ENCODE measurements at regions not wholly inside any gene's neighbourhood (a gene's known extent, or its start where the extent isn't known, plus 50 kb on each side); places are given as distances from the start of the nearest gene placed in this dataset.
A peak's percentile ranks its signal among the peaks of the same experiment; 100 is the strongest.

DNA sequence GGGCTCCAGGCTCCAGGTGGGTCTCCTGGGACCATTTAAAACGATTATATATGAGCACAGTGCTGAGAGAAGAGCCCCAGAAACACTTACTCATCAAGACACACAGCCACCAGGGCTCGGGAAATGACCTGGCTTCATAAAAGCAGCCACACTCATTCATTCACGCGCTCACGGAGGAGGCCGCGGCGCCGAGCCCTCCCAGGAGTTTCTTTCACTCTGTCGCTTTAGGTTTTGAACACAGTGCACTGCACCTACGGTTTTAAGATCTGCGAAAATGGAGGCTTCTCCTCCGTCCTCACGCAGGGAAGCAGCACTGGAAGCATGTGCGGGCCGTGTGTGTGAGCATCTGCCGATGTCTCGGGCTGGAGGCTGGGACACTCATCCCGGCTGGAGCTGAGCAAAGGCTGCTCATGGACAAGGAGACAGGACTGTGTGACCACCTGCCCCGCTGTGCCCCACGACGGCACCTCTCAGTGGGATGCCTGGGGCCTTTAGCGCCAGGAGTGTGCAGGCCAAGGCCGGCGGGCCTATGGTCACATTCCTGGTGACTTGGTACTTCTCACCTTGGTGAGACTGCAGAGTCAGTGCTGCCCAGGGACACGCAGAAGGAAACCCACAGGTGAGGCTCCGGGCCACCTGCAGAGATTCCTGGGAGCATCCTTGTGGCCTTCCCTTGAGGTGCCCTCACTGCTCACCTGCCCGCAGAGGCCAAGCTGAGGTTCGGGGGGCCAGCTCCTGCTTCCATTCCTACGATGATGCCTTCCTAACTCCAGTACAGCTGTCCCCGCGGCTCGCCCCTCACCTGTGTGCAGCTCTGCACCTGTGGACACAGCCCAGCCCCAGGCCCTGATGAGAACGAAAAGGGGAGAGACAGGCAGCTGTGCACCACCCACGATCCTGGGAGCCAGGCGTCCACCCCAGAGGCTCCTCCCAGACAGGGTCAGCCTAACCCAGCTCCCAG, 872.0 kb downstream of the BRD1 start:
- peak; percentile 49 for DNase-seq

DNA sequence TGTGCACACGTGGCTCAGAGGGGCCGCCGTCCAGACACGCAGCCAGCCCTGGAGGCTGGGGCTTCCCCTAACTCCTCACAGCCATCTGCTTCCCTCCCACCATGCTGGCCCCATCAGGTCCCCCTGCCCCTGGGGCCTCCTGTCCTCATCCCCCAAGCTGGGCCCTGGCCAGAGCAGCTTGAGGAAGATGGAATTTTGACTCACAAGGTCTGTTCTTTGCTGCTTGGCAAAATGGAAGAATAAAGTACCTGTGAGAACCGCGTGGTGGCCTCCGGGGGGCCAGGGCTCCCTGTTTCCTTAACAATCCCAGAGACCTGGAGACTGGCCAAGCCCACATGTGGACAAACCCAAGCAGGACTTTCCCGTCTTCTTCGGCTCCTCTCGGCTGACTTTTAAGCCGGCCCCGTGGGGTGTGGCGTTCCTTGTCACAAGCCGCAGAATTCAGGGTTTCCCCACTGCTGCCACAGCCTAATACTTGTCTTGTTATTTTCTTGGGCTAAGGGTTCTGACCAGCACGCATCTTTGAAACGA, 872.8 kb downstream of the BRD1 start:
- no peak for DNase-seq

DNA sequence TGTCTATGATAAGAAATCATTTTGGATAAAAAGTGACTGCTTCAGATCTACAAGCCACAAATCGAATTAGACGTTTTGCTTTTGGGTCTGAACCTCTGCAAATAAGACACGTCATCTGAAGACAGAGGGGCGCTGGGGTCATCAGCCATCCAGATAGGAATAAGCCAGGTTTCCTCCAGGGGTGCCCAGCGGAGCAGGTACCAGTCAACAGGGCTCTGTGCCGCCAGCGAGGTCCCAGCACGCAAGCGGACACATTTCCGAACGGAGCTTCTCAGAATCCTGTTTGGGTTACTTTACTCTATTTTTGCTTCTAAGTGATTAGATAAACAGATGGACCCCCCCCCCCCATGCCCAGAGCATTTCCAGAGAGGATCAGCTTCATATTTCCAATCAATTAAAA, 873.8 kb downstream of the BRD1 start:
- no peak for DNase-seq

DNA sequence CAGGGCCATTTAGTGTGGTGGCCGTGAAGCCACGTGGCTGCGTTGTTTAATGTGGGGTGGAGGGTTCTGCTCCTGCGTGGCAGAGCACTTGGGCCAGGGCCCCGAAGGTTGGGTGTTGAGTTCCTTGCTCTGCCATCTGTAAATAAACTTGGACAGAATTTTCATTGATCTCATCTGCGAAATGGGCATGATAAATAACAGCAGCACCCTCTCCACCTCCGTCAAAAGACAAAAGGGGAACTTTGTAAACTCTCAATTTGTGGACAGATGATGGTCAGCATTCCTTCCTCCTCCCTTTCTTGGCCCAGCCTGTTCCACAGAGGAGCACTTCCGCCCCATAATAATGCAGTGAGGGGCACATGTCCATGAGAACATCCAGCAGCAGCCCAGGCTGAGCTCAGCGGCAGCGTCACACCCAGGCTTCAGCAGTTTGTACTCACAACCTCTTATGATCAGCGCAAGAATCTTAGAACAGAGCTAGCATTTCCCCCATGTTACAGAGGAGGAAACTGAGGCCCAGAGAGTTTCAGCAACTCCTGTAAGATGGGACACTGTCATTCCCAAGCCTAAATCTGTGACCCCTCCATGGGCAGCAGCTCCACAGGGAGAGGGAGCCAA, 874.5 kb downstream of the BRD1 start:
- DNase-seq = no peak

DNA sequence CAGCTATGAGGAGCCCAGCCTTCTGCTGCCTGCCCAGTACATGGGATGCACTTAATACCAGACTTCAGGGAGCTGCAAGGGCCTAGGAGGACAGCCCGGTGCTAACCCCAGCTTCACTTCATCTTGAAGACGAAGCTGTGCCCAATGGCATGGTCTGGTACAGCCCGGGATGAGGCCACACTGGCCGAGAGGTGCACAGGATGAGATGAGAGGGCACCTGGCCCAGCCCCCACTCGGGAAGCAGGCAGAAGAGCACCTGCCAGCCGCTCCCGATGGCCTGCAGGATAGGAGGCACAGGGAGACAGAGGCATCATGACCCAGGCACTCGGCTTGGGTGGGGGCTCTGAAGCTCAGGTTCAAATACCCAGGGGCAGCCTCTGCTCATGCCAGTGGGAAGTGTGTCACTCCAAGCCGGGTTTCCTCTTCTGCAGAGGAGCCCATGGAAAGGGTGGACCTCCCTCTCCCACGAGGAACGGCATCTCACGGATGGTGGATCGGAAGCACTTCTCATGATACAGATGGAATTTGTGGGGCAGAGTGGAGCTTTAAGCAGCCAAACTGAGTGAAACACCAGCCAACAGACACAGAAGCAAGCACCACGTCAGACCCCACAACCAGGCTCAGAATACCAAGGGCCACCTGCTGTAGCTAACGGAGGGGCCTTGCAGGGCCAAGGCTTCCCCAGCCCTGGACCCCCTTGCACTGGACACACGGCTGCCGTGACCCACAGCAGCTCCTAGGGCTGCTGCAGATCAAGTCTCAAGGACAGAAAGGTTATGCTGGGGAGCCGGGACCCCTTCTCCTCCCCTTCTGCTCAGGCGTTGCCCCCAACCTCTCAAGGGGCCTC, 875.2 kb downstream of the BRD1 start:
- DNase-seq = peak; percentile 37

DNA sequence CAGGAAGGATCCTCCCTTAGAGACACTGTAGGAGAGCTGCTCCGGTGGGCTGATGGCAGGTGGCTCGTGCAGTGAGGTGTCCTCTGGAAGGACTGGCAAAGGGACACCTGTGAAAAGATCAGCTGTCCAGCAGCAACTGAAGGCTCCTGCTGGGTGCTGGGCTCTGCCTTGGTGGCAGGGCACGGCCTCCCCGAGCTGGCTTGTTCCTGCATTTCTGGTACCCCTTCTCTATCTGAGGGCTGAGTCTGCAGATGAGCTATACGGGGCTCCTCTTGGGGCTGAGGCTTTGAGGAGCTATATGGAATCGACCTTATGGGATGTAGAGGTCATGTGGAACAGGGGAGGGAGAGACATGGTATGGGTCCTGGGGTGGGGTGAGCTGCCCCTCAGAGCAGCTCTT, 875.8 kb downstream of the BRD1 start:
- DNase-seq = peak; percentile 32

DNA sequence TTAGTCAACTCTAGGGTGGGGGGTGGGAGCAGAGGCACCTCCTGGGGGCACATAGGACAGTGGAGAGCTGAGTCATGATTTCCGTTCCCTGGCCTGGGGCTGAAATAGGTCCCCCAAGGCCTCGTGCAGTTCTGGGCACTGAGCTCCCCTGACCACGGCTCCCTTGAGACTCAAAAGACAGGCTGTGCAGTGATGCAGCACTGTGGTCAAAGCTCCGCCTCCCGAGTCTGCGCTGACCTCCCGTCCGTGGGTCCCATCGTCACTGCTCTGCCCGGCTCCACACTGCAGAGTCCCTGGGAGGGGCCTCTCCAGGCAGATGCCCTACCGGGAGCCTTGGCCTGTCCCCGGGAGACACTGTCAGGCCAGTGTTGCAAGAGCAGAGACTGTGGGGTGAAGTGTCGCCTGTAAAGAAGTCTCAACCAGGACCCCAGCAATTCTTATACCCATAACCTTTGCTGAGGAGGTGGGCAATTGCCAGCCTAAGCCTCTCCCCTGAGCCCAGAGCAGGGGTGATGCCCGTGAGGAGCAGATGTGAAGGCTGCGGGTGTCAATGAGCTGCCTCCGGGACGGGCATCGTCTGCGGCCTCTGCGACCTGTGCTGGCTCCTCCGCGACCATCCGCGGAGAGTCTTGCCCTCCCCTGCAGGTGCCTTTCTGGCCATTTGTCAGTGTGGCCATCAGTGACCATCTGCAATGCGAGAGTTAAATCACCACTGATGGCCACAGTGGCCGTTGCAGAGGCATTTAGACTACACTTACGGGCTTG, 877.3 kb downstream of the BRD1 start:
- DNase-seq = peak; percentile 41

DNA sequence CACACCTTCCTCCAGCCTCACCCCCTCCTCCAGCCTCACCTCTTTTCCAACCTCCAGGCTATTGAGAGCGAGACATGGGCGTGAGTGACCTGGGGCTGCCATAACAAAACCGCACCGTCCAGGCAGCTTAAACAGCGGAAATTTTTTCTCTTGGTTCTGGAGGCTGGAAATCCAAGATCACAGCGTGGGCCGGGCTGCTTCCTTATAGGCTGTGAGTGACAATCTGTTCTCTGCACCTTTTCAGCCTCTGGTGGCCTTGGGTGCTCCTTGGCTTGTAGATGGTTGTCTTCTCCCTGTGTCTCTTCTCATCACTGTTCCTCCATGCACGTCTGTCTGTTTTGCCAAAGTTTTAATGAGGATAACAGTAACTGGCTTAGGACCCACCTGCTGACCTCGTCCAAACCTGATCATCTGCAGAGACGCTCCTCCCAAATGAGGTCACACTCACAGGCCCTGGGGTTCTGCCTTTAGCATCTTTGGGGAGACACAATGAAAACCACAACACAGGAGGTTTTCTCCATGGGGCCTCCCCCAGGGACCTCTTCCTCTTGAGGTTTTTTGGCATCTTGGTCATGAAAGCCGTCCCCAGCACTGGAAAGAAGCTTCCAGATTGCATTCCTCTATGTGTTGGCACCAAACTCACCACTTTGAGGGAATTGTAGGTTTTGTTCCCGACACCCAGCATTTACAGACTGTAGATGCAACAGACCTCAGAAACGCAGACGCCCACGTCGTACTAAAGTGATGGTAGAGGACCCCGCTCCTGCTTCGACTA, 878.1 kb downstream of the BRD1 start:
- no peak for DNase-seq

DNA sequence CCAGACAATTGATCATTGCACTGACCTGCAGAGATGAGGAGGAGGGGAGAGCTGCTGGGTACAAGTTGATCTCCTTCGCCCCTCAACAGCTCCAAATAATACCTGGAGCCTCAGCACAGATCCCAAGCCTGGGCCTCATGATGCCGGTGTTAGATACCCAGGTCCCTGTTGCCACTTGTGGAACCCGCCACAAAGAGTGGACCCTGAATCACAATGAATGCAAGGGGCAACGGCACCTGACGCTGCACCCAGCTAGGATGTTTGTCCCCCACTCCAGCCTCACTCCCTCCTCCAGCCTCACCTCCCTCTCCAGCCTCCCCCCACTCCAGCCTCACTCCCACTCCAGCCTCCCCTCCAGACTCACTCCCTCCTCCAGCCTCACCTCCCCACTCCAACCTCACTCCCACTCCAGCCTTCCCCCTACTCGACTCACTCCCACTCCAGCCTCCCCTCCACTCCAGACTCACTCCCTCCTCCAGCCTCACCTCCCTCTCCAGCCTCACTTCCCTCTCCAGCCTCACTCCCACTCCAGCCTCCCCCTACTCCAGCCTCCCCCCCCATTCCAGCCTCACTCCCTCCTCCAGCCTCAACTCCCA, 879.0 kb downstream of the BRD1 start:
- no peak for DNase-seq

DNA sequence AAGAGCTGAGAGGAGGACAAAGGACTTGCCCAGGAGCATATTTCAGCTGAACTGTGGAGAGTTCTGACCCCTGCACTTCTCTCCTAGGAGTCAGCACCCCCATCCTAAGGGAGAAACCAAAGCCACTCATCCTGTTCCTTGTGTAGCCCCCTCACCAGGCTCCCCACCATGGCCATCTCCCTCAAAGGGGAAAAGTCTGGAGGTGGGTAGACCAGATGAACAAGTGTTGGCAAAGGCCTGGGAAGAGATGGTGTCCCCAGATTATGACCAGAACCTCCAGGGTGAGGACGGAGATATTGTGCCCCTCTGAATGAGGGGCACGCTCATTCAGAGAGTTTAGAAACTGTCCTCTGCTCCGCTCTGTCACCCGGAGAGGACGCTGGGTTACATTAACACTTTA, 880.0 kb downstream of the BRD1 start:
- peak; percentile 37 for DNase-seq

DNA sequence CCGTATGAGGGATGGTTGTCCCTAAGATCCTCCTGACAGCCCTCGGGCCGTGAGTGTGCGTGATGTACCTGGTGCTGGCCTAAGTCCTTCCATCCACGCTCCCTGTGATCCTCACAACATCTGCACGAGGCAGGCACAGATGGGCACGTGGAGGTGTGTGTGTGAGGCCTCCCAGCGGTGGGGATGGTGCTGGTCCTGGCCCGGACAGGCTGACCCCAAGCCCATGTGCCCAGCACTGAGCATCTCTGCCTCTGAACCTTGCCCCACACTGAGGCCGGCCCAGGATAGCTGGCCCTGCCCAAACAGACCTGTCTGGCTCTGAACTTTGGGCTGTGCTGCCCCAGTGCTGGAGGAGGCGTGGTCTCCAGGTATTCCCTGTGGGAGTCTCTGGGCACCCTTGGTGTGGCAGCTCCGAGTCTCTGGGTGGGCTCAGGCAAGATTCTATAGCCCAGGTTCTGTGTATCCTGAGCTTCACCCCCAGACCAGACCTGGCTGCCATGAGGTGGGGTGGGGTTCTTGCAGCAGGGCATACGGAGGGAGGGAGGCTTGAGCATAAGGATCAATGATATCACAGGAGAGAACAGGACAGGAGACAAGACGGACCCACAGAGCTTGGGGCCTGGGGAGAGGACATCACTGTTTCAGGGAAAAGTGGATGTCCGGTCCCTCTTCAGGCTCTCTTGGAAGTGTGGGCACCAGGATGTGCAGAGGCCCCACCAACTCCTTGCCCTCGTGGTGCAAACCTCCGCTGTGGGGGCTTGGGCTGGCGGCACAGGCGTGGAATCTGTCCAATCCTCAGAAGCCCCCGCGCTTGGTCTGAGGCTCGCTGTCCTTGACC, 881.8 kb downstream of the BRD1 start:
- DNase-seq = peak; percentile 40

DNA sequence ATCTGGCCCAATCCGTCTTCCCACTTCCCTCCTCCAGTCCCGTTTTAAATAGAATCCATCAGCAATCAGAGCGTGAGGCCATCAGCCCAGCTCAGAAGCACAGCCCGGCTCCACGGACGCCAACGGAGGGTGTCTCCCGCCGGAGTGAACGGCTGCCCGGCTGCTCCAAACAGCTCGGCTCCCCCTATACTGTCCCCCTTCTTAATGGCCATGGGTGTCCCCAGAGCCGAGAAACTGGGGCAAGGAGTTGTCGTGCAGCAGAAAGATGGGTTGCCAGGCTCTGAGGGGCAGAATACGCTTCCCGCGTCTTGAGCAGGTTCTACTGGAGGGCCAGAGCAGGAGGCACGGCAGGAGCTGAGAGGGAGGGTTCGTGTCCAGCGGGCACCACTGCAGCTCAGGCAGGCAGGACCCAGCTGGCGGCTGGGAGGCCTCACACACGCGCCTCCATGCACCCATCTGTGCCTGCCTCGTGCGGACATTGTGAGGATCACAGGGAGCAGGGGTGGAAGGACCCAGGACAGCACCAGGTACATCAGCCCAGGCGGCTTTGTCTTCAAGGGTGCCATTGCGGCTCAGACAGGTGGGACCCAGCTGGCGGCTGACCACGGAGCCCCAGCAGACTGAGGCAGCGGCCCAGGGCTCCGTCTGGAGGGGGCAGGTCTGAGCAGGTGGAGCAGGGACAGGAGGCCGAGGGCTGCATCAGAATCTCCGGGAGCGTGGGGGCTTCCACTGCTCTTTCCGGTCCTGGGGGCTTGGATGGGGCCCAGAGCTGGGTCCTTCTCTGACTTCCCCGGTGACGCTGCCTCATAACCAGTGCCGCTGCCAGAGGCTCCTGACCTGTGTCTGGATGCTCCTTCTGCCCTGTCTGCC, 882.7 kb downstream of the BRD1 start:
- DNase-seq = peak; percentile 47

DNA sequence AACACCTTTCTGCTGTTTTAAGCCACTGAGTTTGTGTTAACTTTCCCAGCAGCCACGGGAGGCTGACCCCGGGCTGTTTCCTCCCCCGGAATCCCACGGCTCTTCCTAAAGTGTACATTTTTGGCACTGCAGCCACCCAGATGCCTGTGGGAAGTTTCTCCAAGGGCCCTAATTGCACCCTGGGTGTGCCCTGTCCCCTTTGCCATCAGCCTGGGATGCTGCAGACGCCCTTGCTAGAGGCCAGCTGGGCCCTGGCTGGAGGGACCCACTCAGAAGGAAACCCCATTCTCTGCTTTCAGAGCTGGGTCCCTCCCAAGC, 883.3 kb downstream of the BRD1 start:
- no peak for DNase-seq

DNA sequence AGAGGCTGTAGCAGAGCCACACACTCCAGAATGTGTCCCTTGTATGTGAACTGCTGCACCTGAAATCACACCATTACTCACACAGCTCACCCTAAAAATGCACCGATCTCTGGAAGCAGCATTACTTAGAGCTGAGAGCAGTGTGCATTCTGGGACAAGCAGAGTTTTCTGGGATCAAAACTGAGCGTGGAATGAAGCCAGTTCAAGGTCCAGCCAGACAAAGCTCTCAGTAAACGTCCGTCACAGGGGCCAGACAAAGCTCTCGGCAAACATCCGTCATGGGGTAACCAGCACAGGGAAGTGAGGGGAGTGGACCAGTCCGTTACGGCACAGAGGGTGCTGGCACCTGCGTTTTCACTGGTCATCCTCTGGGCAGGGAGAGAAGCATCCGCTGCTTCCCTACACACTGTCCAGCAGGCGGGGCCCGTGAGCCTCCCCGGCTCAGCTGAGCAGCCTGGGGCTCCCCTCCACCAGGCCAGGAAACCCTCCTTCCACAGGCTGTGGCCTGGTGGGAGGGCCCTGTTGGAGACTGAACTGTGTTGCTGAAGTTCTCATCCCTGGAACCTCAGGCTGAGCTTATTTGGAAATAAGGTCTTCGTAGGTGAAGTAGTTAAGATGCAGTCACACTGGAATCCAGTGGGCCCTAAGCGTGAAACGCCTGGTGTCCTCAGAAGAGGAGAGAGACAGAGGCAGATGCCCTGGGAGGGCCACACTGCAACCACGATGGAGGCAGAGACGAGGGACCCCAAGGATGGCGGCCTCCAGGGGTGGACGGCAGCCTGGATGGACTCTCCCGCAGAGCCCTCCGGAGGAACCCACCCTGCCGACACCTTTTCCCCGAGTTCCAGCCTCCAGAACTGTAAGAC, 883.9 kb downstream of the BRD1 start:
- peak; percentile 53 for DNase-seq

DNA sequence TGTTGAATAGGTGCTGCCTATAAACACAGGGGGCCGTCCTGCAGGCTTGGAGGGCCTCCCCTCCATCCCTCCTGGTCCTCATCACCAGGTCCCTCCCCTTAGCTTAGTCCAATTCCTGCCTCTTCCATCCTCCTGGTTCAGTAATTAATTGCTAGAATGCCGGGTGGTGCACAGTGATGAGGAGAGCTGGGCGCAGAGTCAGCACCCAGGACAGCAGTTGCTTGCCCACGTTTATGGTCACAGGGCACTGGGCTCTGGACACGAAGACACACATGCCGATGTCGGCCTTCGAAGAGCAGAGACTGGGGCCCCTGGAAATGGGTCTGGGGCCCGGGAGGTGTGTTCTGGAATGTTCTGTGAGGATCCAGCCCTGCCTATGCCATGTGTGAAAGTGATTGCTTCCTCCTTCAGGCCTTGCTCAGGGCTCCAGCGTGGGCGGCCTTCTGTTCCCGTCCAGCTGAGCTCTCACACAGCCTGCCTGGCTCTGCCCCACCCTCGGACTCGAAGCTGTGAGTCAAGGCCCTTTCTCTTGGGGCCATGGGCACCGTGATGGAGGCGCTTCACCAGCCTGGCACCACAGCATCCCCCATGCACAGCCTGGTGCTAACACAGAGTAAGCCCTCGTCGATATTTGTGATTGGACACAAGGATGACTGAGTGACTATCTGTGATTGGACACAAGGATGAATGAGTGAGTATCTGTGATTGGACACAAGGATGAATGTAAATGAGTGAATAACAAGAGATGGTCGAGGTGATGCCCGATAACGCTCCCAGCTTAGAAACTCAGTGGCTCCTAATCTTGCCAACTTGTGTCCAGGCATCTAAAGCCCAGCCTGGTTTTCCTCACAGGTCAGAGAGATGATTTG, 884.7 kb downstream of the BRD1 start:
- DNase-seq = peak; percentile 40

DNA sequence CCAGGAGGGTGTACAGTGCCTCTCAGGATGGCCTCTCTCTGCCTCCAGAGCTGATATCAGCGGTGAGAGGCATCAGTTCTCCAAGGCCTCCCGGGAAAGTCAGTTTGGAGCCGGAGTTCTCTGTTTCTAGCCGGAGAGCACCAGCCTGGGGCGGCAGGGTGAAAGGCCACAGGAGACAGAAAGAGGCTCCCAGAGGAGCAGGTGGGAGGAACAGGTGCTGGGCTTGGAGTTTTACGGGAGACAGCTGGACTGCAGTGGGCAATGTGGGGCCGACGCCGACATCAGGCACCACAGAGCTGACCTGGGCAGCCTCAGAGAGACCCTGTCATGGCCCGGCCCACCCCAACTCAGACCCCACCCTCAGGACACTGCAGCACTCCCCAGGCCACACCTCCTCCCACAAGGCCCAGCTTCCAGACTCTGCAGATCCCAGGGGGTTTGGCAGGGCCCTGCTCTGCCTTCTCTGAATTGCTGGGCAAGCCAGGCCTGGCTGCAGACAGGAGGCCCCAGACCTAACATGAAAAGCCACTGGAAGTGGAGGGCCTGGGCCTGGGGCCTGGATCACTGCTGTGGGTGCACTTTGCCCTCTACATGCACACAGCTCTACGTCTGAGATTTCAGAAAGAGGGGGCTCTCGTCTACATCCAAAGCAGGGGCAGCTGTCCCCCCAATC, 885.6 kb downstream of the BRD1 start:
- DNase-seq = peak; percentile 21
